Liver (tissue), 7 donors: ENCODE measurements at regions not wholly inside any gene's neighbourhood (a gene's known extent, or its start where the extent isn't known, plus 50 kb on each side); places are given as distances from the start of the nearest gene placed in this dataset.

Experiments
- DNase-seq: peaks from one replicate; pipeline ENCODE4 v3.0.0-alpha.2; 2017; ENCODE audit warnings: low spot score
- H3K27ac ChIP-seq, 2 donors: one replicate each; pipeline ENCODE4 v1.7.0; 2013; ENCODE audit warnings: inconsistent platforms in 2 of 2, low read length in 2 of 2, control low read depth in 1 of 2, low read depth in 1 of 2, mild to moderate bottlenecking in 1 of 2
- H3K27me3 ChIP-seq, 4 donors: one replicate each; pipeline versions ENCODE4 v1.6.1 to v1.7.0; 2013; ENCODE audit warnings: low read length in 3 of 4, inconsistent platforms in 1 of 4, mild to moderate bottlenecking in 1 of 4, moderate library complexity in 1 of 4; ENCODE audit not compliant: control insufficient read depth in 4 of 4, insufficient read depth in 4 of 4
- H3K36me3 ChIP-seq, 4 donors: one replicate each; pipeline versions ENCODE4 v1.6.1 to v1.7.0; 2013; ENCODE audit warnings: low read length in 3 of 4, mild to moderate bottlenecking in 3 of 4, low read depth in 1 of 4, moderate library complexity in 1 of 4; ENCODE audit not compliant: control insufficient read depth in 4 of 4, insufficient read depth in 3 of 4
- H3K4me1 ChIP-seq, 4 donors: one replicate each; pipeline versions ENCODE4 v1.6.1 to v1.7.0; 2013; ENCODE audit warnings: low read length in 3 of 4, mild to moderate bottlenecking in 3 of 4, moderate library complexity in 1 of 4; ENCODE audit not compliant: control insufficient read depth in 4 of 4, insufficient read depth in 4 of 4
- H3K4me3 ChIP-seq, 3 donors: one replicate each; pipeline versions ENCODE4 v1.6.1 to v1.7.0; 2013; ENCODE audit warnings: low read length in 3 of 3, control low read depth in 1 of 3, low read depth in 1 of 3, mild to moderate bottlenecking in 1 of 3
- H3K9ac ChIP-seq, 2 donors: one replicate each; pipeline ENCODE4 v1.7.0; 2013; ENCODE audit warnings: low read length in 2 of 2, mild to moderate bottlenecking in 2 of 2, moderate library complexity in 2 of 2, control low read depth in 1 of 2, low read depth in 1 of 2
- H3K9me3 ChIP-seq, 4 donors: one replicate each; pipeline versions ENCODE4 v1.6.1 to v1.7.0; 2013; ENCODE audit warnings: low read length in 3 of 4; ENCODE audit not compliant: control insufficient read depth in 4 of 4
- EGR1 ChIP-seq, 2 donors: IDR thresholded peaks; 2 replicates each; pipeline ENCODE4 v1.6.1; 2016 to 2018; ENCODE audit warnings: antibody characterized with exemption in 2 of 2, low read depth in 2 of 2
- FOXA1 ChIP-seq: IDR thresholded peaks from 2 replicates; pipeline ENCODE4 v1.6.1; 2016; ENCODE audit warnings: antibody characterized with exemption
- FOXA2 ChIP-seq: IDR thresholded peaks from 2 replicates; pipeline ENCODE4 v1.6.1; 2016; ENCODE audit warnings: antibody characterized with exemption
- GABPA ChIP-seq, 2 donors: IDR thresholded peaks in 1 of 2; conservative IDR thresholded peaks in 1 of 2; 2 replicates each; pipeline ENCODE4 v1.6.1; 2016; ENCODE audit warnings: antibody characterized with exemption in 2 of 2, mild to moderate bottlenecking in 1 of 2, moderate library complexity in 1 of 2
- HNF4A ChIP-seq, 2 donors: conservative IDR thresholded peaks; 2 replicates each; pipeline ENCODE4 v1.6.1; 2016; ENCODE audit warnings: antibody characterized with exemption in 2 of 2, mild to moderate bottlenecking in 2 of 2
- HNF4G ChIP-seq: IDR thresholded peaks from 2 replicates; pipeline ENCODE4 v1.6.1; 2016; ENCODE audit warnings: antibody characterized with exemption
- JUND ChIP-seq, 2 donors: IDR thresholded peaks; 2 replicates each; pipeline ENCODE4 v1.6.1; 2016; ENCODE audit warnings: antibody characterized with exemption in 2 of 2
- MAX ChIP-seq: IDR thresholded peaks from 2 replicates; pipeline ENCODE4 v1.6.1; 2016; ENCODE audit warnings: antibody characterized with exemption
- NR2F2 ChIP-seq: IDR thresholded peaks from 2 replicates; pipeline ENCODE4 v1.6.1; 2016; ENCODE audit warnings: antibody characterized with exemption
- RAD21 ChIP-seq, 2 donors: IDR thresholded peaks; 2 replicates each; pipeline ENCODE4 v1.6.1; 2016; ENCODE audit warnings: antibody characterized with exemption in 2 of 2, mild to moderate bottlenecking in 2 of 2
- REST ChIP-seq: IDR thresholded peaks from 2 replicates; pipeline ENCODE4 v1.6.1; 2016; ENCODE audit warnings: antibody characterized with exemption, mild to moderate bottlenecking
- RXRA ChIP-seq, 2 donors: IDR thresholded peaks; 2 replicates each; pipeline ENCODE4 v1.6.1; 2017 to 2018; ENCODE audit warnings: antibody characterized with exemption in 2 of 2, mild to moderate bottlenecking in 1 of 2
- SP1 ChIP-seq: IDR thresholded peaks from 2 replicates; pipeline ENCODE4 v1.6.1; 2018; ENCODE audit warnings: antibody characterized with exemption, mild to moderate bottlenecking
- TAF1 ChIP-seq: conservative IDR thresholded peaks from 2 replicates; pipeline ENCODE4 v1.6.1; 2016; ENCODE audit warnings: antibody characterized with exemption, mild to moderate bottlenecking
- YY1 ChIP-seq: IDR thresholded peaks from 2 replicates; pipeline ENCODE4 v1.6.1; 2016; ENCODE audit warnings: antibody characterized with exemption, mild to moderate bottlenecking
- ZBTB33 ChIP-seq: IDR thresholded peaks from 2 replicates; pipeline ENCODE4 v1.6.1; 2016; ENCODE audit warnings: antibody characterized with exemption
- WGBS: extraction: QIAGEN DNeasy Blood & Tissue Kit; methylation state at CpG from one replicate; pipeline ENCODE4 v1.1.7; 2013; 5-methylcytosine and 5-hydroxymethylcytosine counted together
- donor health status: healthy.
- donor health status: healthy.
- donor health status: healthy.
- donor health status: healthy.

- H3K36me3 ChIP-seq, result no peaks in the 10 kb centered on the region
- 76% methylated on average over 5 of the region's 5 CpGs for WGBS
- no peak overlapping the region for H3K9ac ChIP-seq
- TF ChIP-seq RXRA (IDR thresholded peaks at IDR 0.05) (no peak), RAD21 (IDR thresholded peaks at IDR 0.05) (no peak), TAF1 (no peak), HNF4G (no peak), GABPA (IDR thresholded peaks at IDR 0.05 in 1 of 2, conservative IDR thresholded peaks at IDR 0.05 in 1 of 2) (no peak), FOXA1 (no peak), FOXA2 (no peak), ZBTB33 (no peak), HNF4A (conservative IDR thresholded peaks at IDR 0.05) (no peak), NR2F2 (no peak), EGR1 (IDR thresholded peaks at IDR 0.05; ENCODE audit: low read depth in 2 of 2) (no peak), SP1 (no peak)
- no peak for DNase-seq
- H3K27ac ChIP-seq, result no peak overlapping the region
- H3K27me3 ChIP-seq, result no peaks in the 10 kb centered on the region
- H3K9me3 ChIP-seq, result no peaks in the 10 kb centered on the region
- no peaks in the 10 kb centered on the region for H3K4me1 ChIP-seq
- H3K4me3 ChIP-seq, result no peak overlapping the region
Measured at GRCh38 chr2:162929571-162929970, 91.0 kb upstream of the KCNH7 start.

- WGBS, result 44% methylated on average over 2 of the region's 2 CpGs
- no peaks in the 10 kb centered on the region for H3K27me3 ChIP-seq
- no peaks in the 10 kb centered on the region for H3K36me3 ChIP-seq
- no peak for TF ChIP-seq RXRA (IDR thresholded peaks at IDR 0.05)
- no peak for TF ChIP-seq FOXA1
- TF ChIP-seq FOXA2, result no peak
- TF ChIP-seq HNF4A (conservative IDR thresholded peaks at IDR 0.05), result no peak
- no peak for TF ChIP-seq HNF4G
- no peak for TF ChIP-seq ZBTB33
- TF ChIP-seq EGR1 (IDR thresholded peaks at IDR 0.05; ENCODE audit: low read depth in 2 of 2), result no peak
- no peak for TF ChIP-seq MAX
- TF ChIP-seq JUND (IDR thresholded peaks at IDR 0.05), result no peak
- TF ChIP-seq YY1, result no peak
- no peak for TF ChIP-seq NR2F2
- no peak for TF ChIP-seq REST
- no peak overlapping the region for H3K4me3 ChIP-seq
- no peak overlapping the region for H3K27ac ChIP-seq
- DNase-seq, result no peak
- H3K9ac ChIP-seq, result no peak overlapping the region
- H3K9me3 ChIP-seq, result no peaks in the 10 kb centered on the region
- H3K4me1 ChIP-seq, result no peaks in the 10 kb centered on the region
Measured at GRCh38 chr2:162928356-162928755, 89.8 kb upstream of the KCNH7 start.
